ENCODE measurements at regions not wholly inside any gene's neighbourhood (a gene's known extent, or its start where the extent isn't known, plus 50 kb on each side); places are given as distances from the start of the nearest gene placed in this dataset.

- TF ChIP-seq SIN3A (IDR thresholded peaks at IDR 0.05; ENCODE audit: borderline replicate concordance, insufficient read depth, low read length) (no peak), POLR2AphosphoS5 (IDR thresholded peaks at IDR 0.05; ENCODE audit: low read depth, low read length) (no peak), TAF1 (IDR thresholded peaks at IDR 0.05; ENCODE audit: borderline replicate concordance, insufficient read depth, low read length) (no peak), REST (IDR thresholded peaks at IDR 0.05; ENCODE audit: insufficient read depth in 1 of 2, low read depth in 2 of 2, low read length in 2 of 2) (no peak), FOXP2 (optimal IDR thresholded peaks at IDR 0.05; ENCODE audit: borderline replicate concordance, extremely low read depth, extremely low read length, insufficient read depth) (no peak)
Measured at GRCh38 chr14:104385531-104386101, 193.9 kb upstream of the C14orf180 start.
